Sigmoid colon (tissue), 6 donors: ENCODE measurements at regions not wholly inside any gene's neighbourhood (a gene's known extent, or its start where the extent isn't known, plus 50 kb on each side); places are given as distances from the start of the nearest gene placed in this dataset.

Source experiments
- DNase-seq: peaks from one replicate; pipeline ENCODE4 v3.0.0-alpha.2; 2019
- H3K27ac ChIP-seq, 4 donors: fragments of 200-600 bp; sonication (generic); one replicate each; pipeline ENCODE4 v1.5.1; 2016 to 2019; ENCODE audit warnings: mild to moderate bottlenecking in 1 of 4
- H3K27me3 ChIP-seq, 3 donors: fragments of 200-600 bp; sonication (generic); one replicate each; pipeline ENCODE4 v1.5.1; 2019; ENCODE audit warnings: mild to moderate bottlenecking in 1 of 3
- H3K36me3 ChIP-seq, 4 donors: fragments of 200-600 bp; sonication (generic); one replicate each; pipeline ENCODE4 v1.5.1; 2016 to 2019
- H3K4me1 ChIP-seq, 4 donors: fragments of 200-600 bp; sonication (generic); one replicate each; pipeline ENCODE4 v1.5.1; 2017 to 2019
- H3K4me3 ChIP-seq, 4 donors: fragments of 200-600 bp; sonication (generic); one replicate each; pipeline ENCODE4 v1.5.1; 2017 to 2019; ENCODE audit warnings: mild to moderate bottlenecking in 2 of 4, moderate library complexity in 1 of 4
- H3K9me3 ChIP-seq, 4 donors: fragments of 200-600 bp in 3 of 4; sonication (generic) in 3 of 4; one replicate each; pipeline versions ENCODE4 v1.5.1 to v1.6.1; 2013 to 2019
- EP300 ChIP-seq, 4 donors: sonication (generic); formaldehyde crosslinking; IDR thresholded peaks; one replicate each; pipeline ENCODE4 v1.6.1; 2017; ENCODE audit warnings: antibody characterized with exemption in 4 of 4
- POLR2A ChIP-seq, 2 donors: fragments of 450-650 bp; IDR thresholded peaks; one replicate each; pipeline ENCODE4 v1.6.1; 2016; ENCODE audit warnings: antibody characterized with exemption in 2 of 2, mild to moderate bottlenecking in 2 of 2, moderate library complexity in 2 of 2
- POLR2AphosphoS5 ChIP-seq, 4 donors: sonication (generic); formaldehyde crosslinking; IDR thresholded peaks; one replicate each; pipeline ENCODE4 v1.6.1; 2017; ENCODE audit warnings: antibody characterized with exemption in 4 of 4
- WGBS, 2 donors: extraction: QIAGEN DNeasy Blood & Tissue Kit; methylation state at CpG; one replicate each; pipeline ENCODE4 v1.1.7; 2013; 5-methylcytosine and 5-hydroxymethylcytosine counted together
- intact Hi-C: fragments of 100-400 bp; cut with DNase I; formaldehyde crosslinking; loops from one replicate; pipeline ENCODE4 v1.15.1; 2023
- TF ChIP-seq, protein P1 (sequence below), 4 experiments: fragments of 450-650 bp in 3 of 4; fragments of 200-600 bp in 1 of 4; IDR thresholded peaks; one replicate each; pipeline ENCODE4 v1.5.1; 2016 to 2019; ENCODE audit warnings: antibody characterized with exemption in 4 of 4, mild to moderate bottlenecking in 3 of 4, moderate library complexity in 2 of 4
- donor health status: healthy with polysubstance abuse.
- donor health status: healthy.

- H3K27me3 ChIP-seq: no peaks in the 10 kb centered on the region
- TF ChIP-seq EP300 (IDR thresholded peaks at IDR 0.05): no peak
- TF ChIP-seq POLR2A (IDR thresholded peaks at IDR 0.05): no peak
- TF ChIP-seq, protein P1, sequence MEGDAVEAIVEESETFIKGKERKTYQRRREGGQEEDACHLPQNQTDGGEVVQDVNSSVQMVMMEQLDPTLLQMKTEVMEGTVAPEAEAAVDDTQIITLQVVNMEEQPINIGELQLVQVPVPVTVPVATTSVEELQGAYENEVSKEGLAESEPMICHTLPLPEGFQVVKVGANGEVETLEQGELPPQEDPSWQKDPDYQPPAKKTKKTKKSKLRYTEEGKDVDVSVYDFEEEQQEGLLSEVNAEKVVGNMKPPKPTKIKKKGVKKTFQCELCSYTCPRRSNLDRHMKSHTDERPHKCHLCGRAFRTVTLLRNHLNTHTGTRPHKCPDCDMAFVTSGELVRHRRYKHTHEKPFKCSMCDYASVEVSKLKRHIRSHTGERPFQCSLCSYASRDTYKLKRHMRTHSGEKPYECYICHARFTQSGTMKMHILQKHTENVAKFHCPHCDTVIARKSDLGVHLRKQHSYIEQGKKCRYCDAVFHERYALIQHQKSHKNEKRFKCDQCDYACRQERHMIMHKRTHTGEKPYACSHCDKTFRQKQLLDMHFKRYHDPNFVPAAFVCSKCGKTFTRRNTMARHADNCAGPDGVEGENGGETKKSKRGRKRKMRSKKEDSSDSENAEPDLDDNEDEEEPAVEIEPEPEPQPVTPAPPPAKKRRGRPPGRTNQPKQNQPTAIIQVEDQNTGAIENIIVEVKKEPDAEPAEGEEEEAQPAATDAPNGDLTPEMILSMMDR (IDR thresholded peaks at IDR 0.05): no peak
- TF ChIP-seq POLR2AphosphoS5 (IDR thresholded peaks at IDR 0.05): no peak
- intact Hi-C loops: no loop called here
- no peaks in the 10 kb centered on the region for H3K4me1 ChIP-seq
- H3K9me3 ChIP-seq: no peaks in the 10 kb centered on the region
- no peak overlapping the region for H3K4me3 ChIP-seq
- DNase-seq: no peak
- WGBS, 2 donors: 84 to 86% methylated on average over 1 of the region's 1 CpG
- no peak overlapping the region for H3K27ac ChIP-seq
- H3K36me3 ChIP-seq: no peaks in the 10 kb centered on the region
Measured at GRCh38 chr6:159380114-159380513, 210.9 kb downstream of the FNDC1 start.

DNA sequence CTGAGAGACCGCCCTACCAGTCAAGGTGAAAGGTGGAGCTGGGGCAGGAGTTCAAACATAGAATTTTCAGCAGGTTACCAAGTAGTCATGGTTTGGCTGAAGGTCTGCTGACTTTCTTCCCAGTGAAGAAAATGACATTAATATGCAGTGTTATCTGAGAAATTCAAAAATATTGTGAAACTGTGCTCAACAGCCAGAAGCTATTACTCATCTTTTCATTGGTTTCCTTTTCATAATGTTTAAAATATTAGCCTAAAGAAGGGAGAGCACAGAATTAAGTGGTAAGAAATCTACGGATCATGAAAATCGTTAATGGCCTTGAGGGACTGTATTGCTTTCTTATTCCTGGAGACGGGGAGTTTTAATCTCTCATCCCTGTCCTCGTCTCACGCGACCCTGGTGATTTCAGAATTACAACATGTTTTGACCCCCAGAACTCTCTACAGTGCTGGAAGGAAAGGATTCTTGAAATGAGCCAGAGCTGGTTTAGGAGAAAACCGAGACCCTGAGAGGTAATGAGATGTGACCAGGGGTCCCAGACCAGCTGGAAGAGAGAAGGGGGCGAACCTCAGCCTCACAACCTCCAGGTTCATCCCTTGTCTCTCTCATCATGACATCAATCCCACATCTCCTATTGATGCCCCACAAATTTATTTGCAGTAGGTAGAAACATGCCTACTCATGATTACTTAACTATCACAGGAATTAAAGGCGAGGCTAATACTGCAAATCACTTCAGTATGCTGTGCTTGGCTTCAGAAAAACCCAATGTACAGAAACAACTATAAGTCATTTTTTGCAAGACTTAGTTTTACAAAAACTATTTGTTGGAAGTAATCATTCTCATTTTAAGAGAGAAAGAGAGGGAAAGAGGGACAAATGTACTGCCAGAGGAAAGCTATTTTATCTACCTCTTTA is 209.5 kb downstream of the FNDC1 start:
- TF ChIP-seq, protein P1 (IDR thresholded peaks at IDR 0.05): no peak
- TF ChIP-seq POLR2AphosphoS5 (IDR thresholded peaks at IDR 0.05): no peak
- H3K27me3 ChIP-seq: no peaks in the 10 kb centered on the region
- no peaks in the 10 kb centered on the region for H3K36me3 ChIP-seq
- intact Hi-C loops: no loop called here
- peak overlapping the region in 1 of 4 donors; percentile 10 for H3K27ac ChIP-seq
- DNase-seq: no peak
- no peaks in the 10 kb centered on the region for H3K9me3 ChIP-seq
- H3K4me3 ChIP-seq: no peak overlapping the region
- 82 to 86% methylated on average over 10 of the region's 10 CpGs for WGBS, 2 donors
- no peaks in the 10 kb centered on the region for H3K4me1 ChIP-seq

- TF ChIP-seq POLR2A (IDR thresholded peaks at IDR 0.05) (no peak), POLR2AphosphoS5 (IDR thresholded peaks at IDR 0.05) (no peak), EP300 (IDR thresholded peaks at IDR 0.05) (no peak)
- TF ChIP-seq, protein P1 (IDR thresholded peaks at IDR 0.05): no peak
- WGBS, 2 donors: 75 to 83% methylated on average over 9 of the region's 9 CpGs
- Histone ChIP-seq H3K36me3 (no peaks in the 10 kb centered on the region), H3K9me3 (no peaks in the 10 kb centered on the region), H3K4me3 (no peak overlapping the region), H3K4me1 (no peaks in the 10 kb centered on the region), H3K27ac (no peak overlapping the region), H3K27me3 (no peaks in the 10 kb centered on the region)
- DNase-seq: no peak
- intact Hi-C loops: no loop called here
Measured at GRCh38 chr6:159376516-159377158, 207.4 kb downstream of the FNDC1 start.

DNA sequence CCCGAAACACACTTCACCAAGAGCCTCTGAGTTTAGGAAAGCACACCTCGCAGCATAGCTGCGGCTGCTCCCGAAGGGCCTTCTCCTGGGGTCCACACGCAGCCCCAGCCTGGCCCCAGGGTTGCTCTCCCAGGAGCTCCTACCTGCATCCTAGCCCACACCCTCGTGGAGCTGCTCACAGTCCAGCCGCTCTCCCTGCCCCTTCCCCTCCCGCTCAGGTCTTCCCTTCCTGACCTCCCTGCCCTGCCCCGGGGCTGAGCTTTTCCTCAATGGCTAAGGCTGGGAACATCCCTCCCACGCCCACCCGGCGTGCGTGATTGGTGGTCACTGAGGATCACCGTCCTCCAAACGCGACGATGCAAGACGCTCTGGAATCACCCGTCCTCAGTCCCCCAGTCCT is 205.8 kb downstream of the FNDC1 start:
- intact Hi-C loops: no loop called here
- H3K9me3 ChIP-seq: peaks cover 0 to 3% (median 2%) of the 10 kb centered on the region in 4 donors
- H3K27ac ChIP-seq: no peak overlapping the region
- H3K27me3 ChIP-seq: no peaks in the 10 kb centered on the region
- no peaks in the 10 kb centered on the region for H3K4me1 ChIP-seq
- TF ChIP-seq POLR2A (IDR thresholded peaks at IDR 0.05) (no peak), EP300 (IDR thresholded peaks at IDR 0.05) (no peak), POLR2AphosphoS5 (IDR thresholded peaks at IDR 0.05) (no peak)
- TF ChIP-seq, protein P1 (IDR thresholded peaks at IDR 0.05): no peak
- H3K36me3 ChIP-seq: no peaks in the 10 kb centered on the region
- DNase-seq: no peak
- WGBS, 2 donors: 90 to 94% methylated on average over 19 of the region's 19 CpGs
- no peak overlapping the region for H3K4me3 ChIP-seq
